ENCODE measurements at regions not wholly inside any gene's neighbourhood (a gene's known extent, or its start where the extent isn't known, plus 50 kb on each side); places are given as distances from the start of the nearest gene placed in this dataset.

GRCh38 chr4:162274354-162274753 is 110.6 kb upstream of the FSTL5 start (continued):
- TF ChIP-seq ZNF462 (CRISPR knock-in tag; IDR thresholded peaks at IDR 0.05) = no peak
- no peak for TF ChIP-seq ZNF331 (CRISPR knock-in tag; IDR thresholded peaks at IDR 0.05; ENCODE audit: low read depth)
- TF ChIP-seq STAT1 (IDR thresholded peaks at IDR 0.05; ENCODE audit: unreplicated experiment) = no peak
- TF ChIP-seq EZH2 (IDR thresholded peaks at IDR 0.05; ENCODE audit: low read depth, unreplicated experiment) = no peak
- TF ChIP-seq JUNB (IDR thresholded peaks at IDR 0.05; ENCODE audit: unreplicated experiment) = no peak
- TF ChIP-seq ZNF114 (CRISPR knock-in tag; IDR thresholded peaks at IDR 0.05) = no peak

GRCh38 chr4:162272215-162272614 is 108.4 kb upstream of the FSTL5 start:
- Mint-ChIP-seq H3K4me3 (no peak overlapping the region), H3K9me3 (no peaks in the 10 kb centered on the region), H3K27me3 (ENCODE audit: insufficient read depth, low read depth, poor library complexity) (no peaks in the 10 kb centered on the region), H3K4me1 (no peaks in the 10 kb centered on the region), H3K27ac (no peak overlapping the region), H3K36me3 (ENCODE audit: low read depth) (no peaks in the 10 kb centered on the region)
- H3K4me3 ChIP-seq = no peak overlapping the region
- H3K9me2 ChIP-seq (ENCODE audit: insufficient read depth) = no peaks in the 10 kb centered on the region
- no peaks in the 10 kb centered on the region for H3F3A ChIP-seq (replicated peaks; ENCODE audit: low read depth)
- ATAC-seq = no peak
- no peaks in the 10 kb centered on the region for H3K79me2 ChIP-seq (replicated peaks; ENCODE audit: insufficient read depth)
- H3K27ac ChIP-seq (ENCODE audit: low read depth) = no peak overlapping the region
- H2AFZ ChIP-seq = no peak overlapping the region
- no peaks in the 10 kb centered on the region for H3K4me1 ChIP-seq (ENCODE audit: insufficient read depth)
- no peak for DNase-seq (ENCODE audit: low spot score)
- no peaks in the 10 kb centered on the region for H4K20me1 ChIP-seq (replicated peaks; ENCODE audit: insufficient read depth)
- H3K4me2 ChIP-seq = no peak overlapping the region
- no peaks in the 10 kb centered on the region for H3K36me3 ChIP-seq (ENCODE audit: insufficient read depth)
- no peaks in the 10 kb centered on the region for H3K27me3 ChIP-seq (ENCODE audit: insufficient read depth)
- TF ChIP-seq NANOG (IDR thresholded peaks at IDR 0.05; ENCODE audit: borderline replicate concordance) = no peak
- no peak for TF ChIP-seq EZH2 (IDR thresholded peaks at IDR 0.05; ENCODE audit: low read depth, unreplicated experiment)
- no peak for TF ChIP-seq ZNF331 (CRISPR knock-in tag; IDR thresholded peaks at IDR 0.05; ENCODE audit: low read depth)
- no peak for TF ChIP-seq POLR2AphosphoS5 (IDR thresholded peaks at IDR 0.05; ENCODE audit: low read depth)
- no peak for TF ChIP-seq REST (IDR thresholded peaks at IDR 0.05; ENCODE audit: unreplicated experiment)
